Progenitor cell of endocrine pancreas (in vitro differentiated cells): ENCODE measurements at regions not wholly inside any gene's neighbourhood (a gene's known extent, or its start where the extent isn't known, plus 50 kb on each side); places are given as distances from the start of the nearest gene placed in this dataset.

ENCODE experiments used
- DNase-seq: peaks from one replicate; pipeline ENCODE4 v3.0.0; 2021; ENCODE audit warnings: low spot score; ENCODE audit not compliant: unreplicated experiment
- H3K27ac Mint-ChIP-seq: 2 replicates; pipeline ENCODE4 v1.8.0; 2021; ENCODE audit warnings: mild to moderate bottlenecking, moderate library complexity, mixed read lengths
- H3K27me3 Mint-ChIP-seq: 2 replicates; pipeline ENCODE4 v1.8.0; 2021; ENCODE audit warnings: mixed read lengths
- H3K36me3 Mint-ChIP-seq: 2 replicates; pipeline ENCODE4 v1.8.0; 2022; ENCODE audit warnings: mixed read lengths; ENCODE audit not compliant: insufficient read depth
- H3K4me1 Mint-ChIP-seq: 2 replicates; pipeline ENCODE4 v1.8.0; 2021; ENCODE audit warnings: low read depth, mixed read lengths
- H3K4me3 Mint-ChIP-seq: 2 replicates; pipeline ENCODE4 v1.8.0; 2021; ENCODE audit warnings: low read depth, mild to moderate bottlenecking, moderate library complexity, mixed read lengths
- H3K9me3 Mint-ChIP-seq: 2 replicates; pipeline ENCODE4 v1.8.0; 2021; ENCODE audit warnings: low read depth, mixed read lengths
- TF ChIP-seq, protein P1 (sequence below): fragments of 200-600 bp; sonication (generic); IDR thresholded peaks from one replicate; pipeline ENCODE4 v1.5.0; 2021; ENCODE audit warnings: antibody characterized with exemption, mild to moderate bottlenecking; ENCODE audit not compliant: unreplicated experiment

DNA sequence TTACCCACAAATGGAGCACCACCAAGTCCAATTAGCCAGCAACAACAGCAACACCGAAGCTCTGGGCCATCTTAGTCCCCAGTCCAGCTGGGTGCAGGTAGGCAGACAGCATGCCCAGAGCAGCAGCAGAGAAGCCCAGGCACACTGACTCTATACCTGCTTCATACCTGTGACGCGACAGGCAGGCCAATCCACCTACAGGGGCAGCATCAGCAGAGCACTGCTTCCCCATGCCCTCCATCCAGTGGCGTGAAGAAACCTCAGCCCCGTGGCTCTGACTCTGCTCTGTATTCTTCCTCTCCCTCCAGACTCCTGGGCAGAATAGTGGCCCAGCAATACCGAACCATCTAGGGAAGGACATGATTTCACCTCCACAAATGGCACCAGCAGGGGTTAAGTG is 191.7 kb downstream of the AKR1D1 start:
- H3K4me1 Mint-ChIP-seq: no peaks in the 10 kb centered on the region
- peak overlapping the region; percentile 73 for H3K27ac Mint-ChIP-seq
- H3K4me3 Mint-ChIP-seq: no peak overlapping the region
- TF ChIP-seq, protein P1, sequence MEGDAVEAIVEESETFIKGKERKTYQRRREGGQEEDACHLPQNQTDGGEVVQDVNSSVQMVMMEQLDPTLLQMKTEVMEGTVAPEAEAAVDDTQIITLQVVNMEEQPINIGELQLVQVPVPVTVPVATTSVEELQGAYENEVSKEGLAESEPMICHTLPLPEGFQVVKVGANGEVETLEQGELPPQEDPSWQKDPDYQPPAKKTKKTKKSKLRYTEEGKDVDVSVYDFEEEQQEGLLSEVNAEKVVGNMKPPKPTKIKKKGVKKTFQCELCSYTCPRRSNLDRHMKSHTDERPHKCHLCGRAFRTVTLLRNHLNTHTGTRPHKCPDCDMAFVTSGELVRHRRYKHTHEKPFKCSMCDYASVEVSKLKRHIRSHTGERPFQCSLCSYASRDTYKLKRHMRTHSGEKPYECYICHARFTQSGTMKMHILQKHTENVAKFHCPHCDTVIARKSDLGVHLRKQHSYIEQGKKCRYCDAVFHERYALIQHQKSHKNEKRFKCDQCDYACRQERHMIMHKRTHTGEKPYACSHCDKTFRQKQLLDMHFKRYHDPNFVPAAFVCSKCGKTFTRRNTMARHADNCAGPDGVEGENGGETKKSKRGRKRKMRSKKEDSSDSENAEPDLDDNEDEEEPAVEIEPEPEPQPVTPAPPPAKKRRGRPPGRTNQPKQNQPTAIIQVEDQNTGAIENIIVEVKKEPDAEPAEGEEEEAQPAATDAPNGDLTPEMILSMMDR: no peak
- peaks cover 1% of the 10 kb centered on the region for H3K36me3 Mint-ChIP-seq
- H3K9me3 Mint-ChIP-seq: no peaks in the 10 kb centered on the region
- no peak for DNase-seq
- H3K27me3 Mint-ChIP-seq: no peaks in the 10 kb centered on the region

DNA sequence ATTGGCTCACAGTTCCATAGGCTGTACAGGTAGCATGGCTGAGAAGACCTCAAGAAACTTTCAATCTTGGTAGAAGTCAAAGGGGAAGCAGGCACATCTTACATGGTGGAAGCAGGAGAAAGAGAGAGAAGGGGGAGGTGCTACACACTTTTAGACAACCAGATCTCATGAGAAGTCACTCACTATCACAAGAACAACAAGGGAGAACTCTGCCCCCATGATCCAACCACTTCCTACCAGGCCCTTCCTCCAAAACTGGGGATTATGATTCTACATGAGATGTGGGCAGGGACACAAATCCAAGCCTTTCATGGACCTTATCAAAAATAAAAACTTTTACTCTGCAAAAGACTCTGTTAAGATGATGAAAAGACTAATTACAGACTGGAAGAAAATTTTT is 183.2 kb upstream of the TRIM24 start:
- TF ChIP-seq, protein P1: no peak
- Mint-ChIP-seq H3K9me3 (peaks cover 8% of the 10 kb centered on the region), H3K4me1 (peaks cover 1% of the 10 kb centered on the region), H3K4me3 (no peak overlapping the region), H3K27me3 (no peaks in the 10 kb centered on the region), H3K27ac (no peak overlapping the region), H3K36me3 (no peaks in the 10 kb centered on the region)
- DNase-seq: no peak

DNA sequence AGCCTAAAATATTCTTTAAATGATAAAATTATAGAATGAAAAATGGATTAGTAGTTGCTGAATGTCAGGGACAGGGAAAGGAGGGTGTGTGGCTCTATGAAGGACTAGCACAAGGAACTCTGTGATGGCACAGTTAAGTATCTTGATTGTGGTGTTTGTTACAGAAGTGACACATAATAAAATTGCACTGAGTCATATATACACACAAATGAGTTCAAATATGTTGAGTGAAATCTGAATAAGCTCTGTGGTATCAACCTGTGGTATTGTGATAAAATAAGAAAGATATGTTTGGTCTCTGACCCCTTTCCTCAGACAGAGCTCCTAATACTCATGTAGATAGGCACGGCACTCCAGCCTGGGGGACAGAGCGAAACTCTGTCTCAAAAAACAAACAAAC is 181.5 kb upstream of the TRIM24 start:
- DNase-seq: no peak
- H3K4me1 Mint-ChIP-seq: peaks cover 1% of the 10 kb centered on the region
- no peak overlapping the region for H3K4me3 Mint-ChIP-seq
- H3K9me3 Mint-ChIP-seq: peaks cover 5% of the 10 kb centered on the region
- no peak overlapping the region for H3K27ac Mint-ChIP-seq
- H3K27me3 Mint-ChIP-seq: no peaks in the 10 kb centered on the region
- H3K36me3 Mint-ChIP-seq: no peaks in the 10 kb centered on the region
- TF ChIP-seq, protein P1: no peak

DNA sequence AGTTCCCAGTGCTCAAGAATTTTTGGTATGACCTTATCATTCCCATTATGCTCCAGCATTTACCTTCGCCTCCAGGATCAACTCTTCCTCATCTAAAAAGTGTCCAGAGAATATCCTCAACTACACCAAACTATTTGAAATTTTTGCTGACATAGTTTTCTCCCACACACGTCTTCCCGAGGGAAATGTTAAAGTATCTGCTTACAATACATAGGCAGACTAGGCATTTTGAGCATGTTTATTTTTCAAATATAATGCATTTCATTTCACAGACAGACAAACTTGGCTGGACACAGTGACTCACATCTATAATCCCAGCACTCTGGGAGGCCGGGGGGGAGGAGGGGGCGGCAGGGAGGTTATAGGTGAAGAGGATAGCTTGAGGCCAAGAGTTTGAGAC is 177.1 kb upstream of the TRIM24 start:
- H3K27ac Mint-ChIP-seq: no peak overlapping the region
- peaks cover 1% of the 10 kb centered on the region for H3K4me1 Mint-ChIP-seq
- TF ChIP-seq, protein P1: no peak
- DNase-seq: no peak
- no peaks in the 10 kb centered on the region for H3K9me3 Mint-ChIP-seq
- H3K36me3 Mint-ChIP-seq: no peaks in the 10 kb centered on the region
- H3K4me3 Mint-ChIP-seq: no peak overlapping the region
- no peaks in the 10 kb centered on the region for H3K27me3 Mint-ChIP-seq

DNA sequence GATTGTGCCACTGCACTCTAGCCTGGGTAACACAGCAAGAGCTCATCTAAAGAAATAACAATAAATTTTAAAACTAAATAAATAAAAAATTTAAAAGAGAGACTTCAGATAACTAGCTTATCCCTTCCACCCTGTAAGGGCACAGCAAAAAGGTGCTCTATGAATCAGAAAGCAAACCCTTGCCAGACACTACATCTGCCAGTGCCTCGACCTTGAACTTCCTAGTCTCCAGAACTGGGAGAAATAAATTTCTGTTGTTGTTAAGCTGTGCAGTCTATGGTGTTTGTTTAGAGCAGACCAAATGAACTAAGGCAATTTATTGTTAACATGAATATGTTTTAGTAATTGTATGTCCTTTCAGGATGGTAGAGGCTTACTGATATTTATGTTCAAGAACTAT is 174.9 kb upstream of the TRIM24 start:
- Mint-ChIP-seq H3K4me3 (no peak overlapping the region), H3K27me3 (no peaks in the 10 kb centered on the region), H3K4me1 (peaks cover 1% of the 10 kb centered on the region), H3K27ac (no peak overlapping the region), H3K36me3 (peaks cover 9% of the 10 kb centered on the region), H3K9me3 (peaks cover 13% of the 10 kb centered on the region)
- DNase-seq: no peak
- TF ChIP-seq, protein P1: no peak
